ENCODE measurements at regions not wholly inside any gene's neighbourhood (a gene's known extent, or its start where the extent isn't known, plus 50 kb on each side); places are given as distances from the start of the nearest gene placed in this dataset.
"Not testable (repeated sequence)": the region's sequence is repeated elsewhere in the genome, so short reads cannot be mapped to it uniquely, and the experiment has no call there.

DNA sequence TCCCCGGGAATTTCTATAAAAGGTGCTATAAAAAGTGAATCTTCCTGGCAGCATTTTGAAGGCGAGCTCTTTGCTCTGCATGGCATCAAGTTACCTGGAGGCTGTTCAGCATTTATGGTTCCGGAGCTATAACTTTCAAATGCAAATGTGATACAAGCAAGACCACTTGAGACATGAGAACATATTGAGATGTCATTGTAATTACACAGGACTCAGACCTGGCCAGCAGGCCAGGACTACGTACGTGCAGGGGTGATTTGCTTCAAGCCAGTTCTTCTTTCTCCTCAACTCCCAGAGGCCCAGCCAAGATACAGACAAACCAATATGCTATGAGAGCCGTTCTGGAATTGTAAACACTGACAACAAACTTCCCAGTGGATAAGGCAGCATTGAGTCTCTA lies 227.4 kb upstream of the FAT3 start:
- in situ Hi-C loops (cut with MboI; ENCODE audit: low sequenced_read_pairs in 4 of 4) (no loop called here), intact Hi-C loops (cut with DNase I; ENCODE audit: low total_unique reads) (no loop called here)
- DNase-seq = no peak
- Histone ChIP-seq H3K4me3 (no peak overlapping the region), H3K36me3 (no peaks in the 10 kb centered on the region), H3K27me3 (no peaks in the 10 kb centered on the region), H3K27ac (no peak overlapping the region), H3K4me1 (peaks cover 0 to 10% of the 10 kb centered on the region in 2 donors), H3K9me3 (no peaks in the 10 kb centered on the region)
- no peak for ATAC-seq
- TF ChIP-seq, protein P1, sequence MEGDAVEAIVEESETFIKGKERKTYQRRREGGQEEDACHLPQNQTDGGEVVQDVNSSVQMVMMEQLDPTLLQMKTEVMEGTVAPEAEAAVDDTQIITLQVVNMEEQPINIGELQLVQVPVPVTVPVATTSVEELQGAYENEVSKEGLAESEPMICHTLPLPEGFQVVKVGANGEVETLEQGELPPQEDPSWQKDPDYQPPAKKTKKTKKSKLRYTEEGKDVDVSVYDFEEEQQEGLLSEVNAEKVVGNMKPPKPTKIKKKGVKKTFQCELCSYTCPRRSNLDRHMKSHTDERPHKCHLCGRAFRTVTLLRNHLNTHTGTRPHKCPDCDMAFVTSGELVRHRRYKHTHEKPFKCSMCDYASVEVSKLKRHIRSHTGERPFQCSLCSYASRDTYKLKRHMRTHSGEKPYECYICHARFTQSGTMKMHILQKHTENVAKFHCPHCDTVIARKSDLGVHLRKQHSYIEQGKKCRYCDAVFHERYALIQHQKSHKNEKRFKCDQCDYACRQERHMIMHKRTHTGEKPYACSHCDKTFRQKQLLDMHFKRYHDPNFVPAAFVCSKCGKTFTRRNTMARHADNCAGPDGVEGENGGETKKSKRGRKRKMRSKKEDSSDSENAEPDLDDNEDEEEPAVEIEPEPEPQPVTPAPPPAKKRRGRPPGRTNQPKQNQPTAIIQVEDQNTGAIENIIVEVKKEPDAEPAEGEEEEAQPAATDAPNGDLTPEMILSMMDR (IDR thresholded peaks at IDR 0.05 in 4 of 5, conservative IDR thresholded peaks at IDR 0.05 in 1 of 5) = no peak
- no peak for TF ChIP-seq POLR2A (IDR thresholded peaks at IDR 0.05)

DNA sequence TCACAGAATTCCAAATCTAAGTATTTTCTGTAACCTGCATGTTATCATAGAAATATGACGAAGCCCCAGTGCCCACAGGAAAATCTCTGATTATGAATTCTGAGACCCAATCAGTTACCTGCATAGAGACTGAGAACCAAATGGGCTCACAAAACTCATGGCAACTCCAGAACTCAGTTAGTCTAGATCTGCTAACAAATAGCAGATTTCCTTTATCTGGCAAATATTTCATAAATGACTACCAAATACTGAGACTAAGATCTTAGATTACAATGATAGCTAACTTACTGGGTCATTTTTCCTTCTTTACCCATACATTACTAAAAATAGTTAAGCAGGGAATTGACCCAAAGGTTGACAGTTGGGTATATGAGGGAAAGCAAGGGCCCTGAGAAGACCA lies 228.1 kb upstream of the FAT3 start:
- intact Hi-C loops (cut with DNase I; ENCODE audit: low total_unique reads) = no loop called here
- Histone ChIP-seq H3K4me3 (no peak overlapping the region), H3K27me3 (no peaks in the 10 kb centered on the region), H3K9me3 (no peaks in the 10 kb centered on the region), H3K4me1 (peaks cover 0 to 10% of the 10 kb centered on the region in 2 donors), H3K27ac (no peak overlapping the region), H3K36me3 (no peaks in the 10 kb centered on the region)
- in situ Hi-C loops (cut with MboI; ENCODE audit: low sequenced_read_pairs in 4 of 4) = no loop called here
- no peak for ATAC-seq
- DNase-seq = no peak
- TF ChIP-seq POLR2A (IDR thresholded peaks at IDR 0.05) = no peak
- TF ChIP-seq, protein P1 (IDR thresholded peaks at IDR 0.05 in 4 of 5, conservative IDR thresholded peaks at IDR 0.05 in 1 of 5) = no peak

DNA sequence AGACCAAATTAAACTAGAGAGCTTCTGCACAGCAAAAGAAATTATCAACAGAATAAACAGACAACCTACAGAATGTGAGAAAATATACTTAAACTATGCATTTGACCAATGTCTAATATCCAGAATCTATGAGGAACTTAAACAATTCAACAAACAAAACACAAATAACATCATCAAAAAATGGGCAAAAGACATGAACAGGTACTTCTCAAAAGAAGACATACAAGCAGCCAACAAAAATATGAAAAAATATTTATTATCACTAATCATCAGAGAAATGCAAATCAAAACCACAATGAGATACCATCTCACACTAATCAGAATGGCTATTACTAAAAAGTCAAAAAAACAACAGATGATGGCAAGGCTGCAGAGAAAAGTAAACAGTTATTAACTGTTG lies 236.2 kb upstream of the FAT3 start:
- H3K9me3 ChIP-seq; H3K4me1 ChIP-seq; H3K27me3 ChIP-seq; in situ Hi-C loops (cut with MboI; ENCODE audit: low sequenced_read_pairs in 4 of 4); DNase-seq; ATAC-seq; intact Hi-C loops (cut with DNase I; ENCODE audit: low total_unique reads); H3K4me3 ChIP-seq; H3K27ac ChIP-seq; H3K36me3 ChIP-seq: not testable (repeated sequence)

DNA sequence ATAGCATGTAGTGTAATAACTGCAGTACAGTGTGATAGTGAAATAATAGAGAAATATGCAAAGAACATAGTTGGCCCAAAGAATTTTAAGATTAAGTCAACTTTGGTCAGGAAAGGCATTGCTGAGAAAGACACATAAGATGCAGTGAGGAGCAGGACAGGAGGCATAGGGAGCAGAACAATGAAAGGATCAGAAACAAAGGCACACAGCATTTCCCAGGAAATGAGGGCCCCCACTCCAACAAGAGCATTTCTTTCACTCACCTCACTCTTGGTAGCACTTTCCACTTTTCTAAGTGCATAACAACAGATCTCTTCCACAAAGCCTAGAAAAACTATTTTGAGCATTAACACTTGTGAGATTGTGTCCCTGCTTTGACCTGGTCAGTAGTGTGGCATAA lies 238.4 kb upstream of the FAT3 start:
- no peak for ATAC-seq

DNA sequence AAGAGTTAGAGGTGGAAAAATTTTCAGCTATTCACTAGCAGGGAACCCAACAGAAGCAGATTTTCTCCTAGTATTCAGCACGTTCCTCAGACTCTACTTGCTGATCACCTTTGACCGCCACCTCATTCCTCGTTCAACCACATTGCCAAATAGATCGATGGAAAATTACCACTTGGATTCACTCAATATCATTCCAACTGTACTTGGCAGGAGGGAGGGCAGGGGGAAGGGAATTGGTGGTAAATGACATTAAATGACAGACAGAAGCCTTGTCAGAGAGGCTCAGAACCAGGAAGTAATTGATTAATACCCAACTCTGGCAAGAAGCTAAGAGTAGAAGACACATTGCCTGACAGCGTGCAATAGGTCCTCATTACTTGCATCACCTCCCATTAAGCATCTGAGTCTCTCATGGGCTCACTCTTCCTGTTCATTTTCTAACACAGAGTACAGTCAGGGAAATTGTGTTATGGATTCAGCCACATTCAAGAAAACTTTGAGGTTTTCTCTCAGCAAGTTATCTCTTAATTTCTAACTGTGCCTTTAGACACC lies 240.5 kb upstream of the FAT3 start:
- no peaks in the 10 kb centered on the region for H3K36me3 ChIP-seq
- peaks cover 0 to 6% of the 10 kb centered on the region in 2 donors for H3K4me1 ChIP-seq
- ATAC-seq (no peak), DNase-seq (no peak)
- H3K4me3 ChIP-seq = no peak overlapping the region
- H3K27me3 ChIP-seq = no peaks in the 10 kb centered on the region
- H3K9me3 ChIP-seq = no peaks in the 10 kb centered on the region
- no peak for TF ChIP-seq POLR2A (IDR thresholded peaks at IDR 0.05)
- TF ChIP-seq, protein P1 (IDR thresholded peaks at IDR 0.05 in 4 of 5, conservative IDR thresholded peaks at IDR 0.05 in 1 of 5) = no peak
- intact Hi-C loops (cut with DNase I; ENCODE audit: low total_unique reads) = no loop called here
- in situ Hi-C loops (cut with MboI; ENCODE audit: low sequenced_read_pairs in 4 of 4) = no loop called here
- no peak overlapping the region for H3K27ac ChIP-seq

More for the DNA sequence above, 238.4 kb upstream of the FAT3 start:
- no peak overlapping the region for H3K4me3 ChIP-seq
- no peaks in the 10 kb centered on the region for H3K36me3 ChIP-seq
- no peak overlapping the region for H3K27ac ChIP-seq
- H3K9me3 ChIP-seq = no peaks in the 10 kb centered on the region
- intact Hi-C loops (cut with DNase I; ENCODE audit: low total_unique reads) = no loop called here
- H3K27me3 ChIP-seq = no peaks in the 10 kb centered on the region
- TF ChIP-seq POLR2A (IDR thresholded peaks at IDR 0.05) = no peak
- TF ChIP-seq, protein P1 (IDR thresholded peaks at IDR 0.05 in 4 of 5, conservative IDR thresholded peaks at IDR 0.05 in 1 of 5) = no peak
- H3K4me1 ChIP-seq = peaks cover 0 to 6% of the 10 kb centered on the region in 2 donors
- in situ Hi-C loops (cut with MboI; ENCODE audit: low sequenced_read_pairs in 4 of 4) = no loop called here
- no peak for DNase-seq
